ENCODE measurements at regions not wholly inside any gene's neighbourhood (a gene's known extent, or its start where the extent isn't known, plus 50 kb on each side); places are given as distances from the start of the nearest gene placed in this dataset.

DNA sequence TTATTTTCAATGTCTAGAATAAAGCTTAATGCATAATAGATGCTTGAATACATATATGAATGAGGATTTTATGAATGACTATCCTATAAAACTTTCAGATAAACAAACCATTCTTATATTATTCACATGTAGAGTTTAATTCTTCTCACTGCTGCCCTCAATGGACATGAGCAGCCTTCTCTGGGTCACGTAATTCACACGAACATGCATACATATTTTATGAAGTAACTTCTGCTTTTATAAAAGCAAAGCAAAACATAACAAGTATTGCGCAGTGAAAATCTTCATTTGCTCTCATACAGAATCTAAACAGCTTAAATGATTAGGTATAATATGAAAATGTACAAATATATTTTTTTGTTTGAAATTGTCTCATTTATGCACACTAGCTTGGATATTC, 116.7 kb downstream of the TMA16 start:
- Mint-ChIP-seq H3K4me1 (ENCODE audit: low read depth) (no peaks in the 10 kb centered on the region), H3K9me3 (no peaks in the 10 kb centered on the region; the same call in 1 of the 2 replicates), H3K4me3 (no peak overlapping the region), H3K27me3 (ENCODE audit: insufficient read depth) (peaks cover 1% of the 10 kb centered on the region; the same call in 1 of the 2 replicates), H3K27ac (no peak overlapping the region), H3K36me3 (ENCODE audit: low read depth) (no peaks in the 10 kb centered on the region)
- DNase-seq, result no peak
- TF ChIP-seq, protein P1, sequence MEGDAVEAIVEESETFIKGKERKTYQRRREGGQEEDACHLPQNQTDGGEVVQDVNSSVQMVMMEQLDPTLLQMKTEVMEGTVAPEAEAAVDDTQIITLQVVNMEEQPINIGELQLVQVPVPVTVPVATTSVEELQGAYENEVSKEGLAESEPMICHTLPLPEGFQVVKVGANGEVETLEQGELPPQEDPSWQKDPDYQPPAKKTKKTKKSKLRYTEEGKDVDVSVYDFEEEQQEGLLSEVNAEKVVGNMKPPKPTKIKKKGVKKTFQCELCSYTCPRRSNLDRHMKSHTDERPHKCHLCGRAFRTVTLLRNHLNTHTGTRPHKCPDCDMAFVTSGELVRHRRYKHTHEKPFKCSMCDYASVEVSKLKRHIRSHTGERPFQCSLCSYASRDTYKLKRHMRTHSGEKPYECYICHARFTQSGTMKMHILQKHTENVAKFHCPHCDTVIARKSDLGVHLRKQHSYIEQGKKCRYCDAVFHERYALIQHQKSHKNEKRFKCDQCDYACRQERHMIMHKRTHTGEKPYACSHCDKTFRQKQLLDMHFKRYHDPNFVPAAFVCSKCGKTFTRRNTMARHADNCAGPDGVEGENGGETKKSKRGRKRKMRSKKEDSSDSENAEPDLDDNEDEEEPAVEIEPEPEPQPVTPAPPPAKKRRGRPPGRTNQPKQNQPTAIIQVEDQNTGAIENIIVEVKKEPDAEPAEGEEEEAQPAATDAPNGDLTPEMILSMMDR (IDR thresholded peaks at IDR 0.05), result no peak

DNA sequence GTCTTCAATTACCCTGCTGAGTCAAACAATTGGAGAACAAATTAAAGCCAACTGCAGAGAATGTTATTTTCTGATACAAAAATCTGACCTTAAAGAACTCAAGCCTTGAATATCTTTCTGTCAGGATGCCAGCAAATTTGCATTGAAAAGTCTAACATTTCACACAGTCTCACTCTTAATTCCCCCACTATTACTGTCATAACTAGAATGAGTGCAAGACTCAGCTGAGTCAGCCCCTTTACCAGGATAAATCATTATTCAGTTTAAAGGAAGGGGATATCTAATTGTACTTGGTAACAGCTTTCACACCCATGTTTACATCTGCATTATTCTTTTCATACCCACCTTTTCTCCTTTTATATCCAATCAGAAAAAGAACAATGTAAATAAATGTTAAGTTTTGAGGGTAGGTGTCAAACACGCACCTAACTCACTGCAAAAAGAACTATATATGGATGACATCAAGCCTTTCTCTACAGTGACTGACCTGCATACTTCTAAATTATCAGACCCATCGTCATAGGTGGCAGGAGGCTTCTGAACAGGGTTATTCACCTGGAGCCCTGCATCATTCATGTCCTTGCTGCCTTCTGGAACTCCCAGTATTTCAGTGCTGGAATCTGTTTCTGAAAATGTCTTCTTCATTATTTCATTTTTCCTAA, 117.4 kb downstream of the TMA16 start:
- DNase-seq, result no peak
- Mint-ChIP-seq H3K9me3 (no peaks in the 10 kb centered on the region; the same call in 1 of the 2 replicates), H3K27me3 (ENCODE audit: insufficient read depth) (peaks cover 1% of the 10 kb centered on the region; the same call in 1 of the 2 replicates), H3K4me3 (no peak overlapping the region), H3K36me3 (ENCODE audit: low read depth) (no peaks in the 10 kb centered on the region), H3K27ac (no peak overlapping the region), H3K4me1 (ENCODE audit: low read depth) (no peaks in the 10 kb centered on the region)
- TF ChIP-seq, protein P1 (IDR thresholded peaks at IDR 0.05), result no peak

DNA sequence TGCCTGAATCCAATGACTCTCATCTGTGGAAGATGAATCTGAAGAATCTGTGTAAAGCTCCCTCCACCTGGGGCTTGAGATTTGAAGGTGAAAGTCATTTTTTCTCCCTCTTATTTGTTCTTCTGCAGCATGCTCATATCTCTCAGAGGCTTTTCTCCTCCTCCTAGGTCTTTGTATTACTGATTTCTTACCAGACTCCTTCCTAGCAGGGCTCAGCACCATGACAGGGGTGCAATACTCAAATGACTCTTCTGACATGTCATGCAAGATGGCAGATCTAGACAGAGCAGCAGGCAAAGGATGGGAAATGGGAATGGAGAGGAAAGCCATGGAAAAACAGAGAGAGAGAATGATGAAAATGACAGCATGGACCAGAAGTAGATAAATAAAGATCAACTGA, 118.3 kb downstream of the TMA16 start:
- Mint-ChIP-seq H3K36me3 (ENCODE audit: low read depth) (no peaks in the 10 kb centered on the region), H3K27ac (no peak overlapping the region), H3K9me3 (no peaks in the 10 kb centered on the region; the same call in 1 of the 2 replicates), H3K4me1 (ENCODE audit: low read depth) (no peaks in the 10 kb centered on the region), H3K4me3 (no peak overlapping the region), H3K27me3 (ENCODE audit: insufficient read depth) (peaks cover 1% of the 10 kb centered on the region; the same call in 1 of the 2 replicates)
- no peak for DNase-seq
- TF ChIP-seq, protein P1 (IDR thresholded peaks at IDR 0.05), result no peak

DNA sequence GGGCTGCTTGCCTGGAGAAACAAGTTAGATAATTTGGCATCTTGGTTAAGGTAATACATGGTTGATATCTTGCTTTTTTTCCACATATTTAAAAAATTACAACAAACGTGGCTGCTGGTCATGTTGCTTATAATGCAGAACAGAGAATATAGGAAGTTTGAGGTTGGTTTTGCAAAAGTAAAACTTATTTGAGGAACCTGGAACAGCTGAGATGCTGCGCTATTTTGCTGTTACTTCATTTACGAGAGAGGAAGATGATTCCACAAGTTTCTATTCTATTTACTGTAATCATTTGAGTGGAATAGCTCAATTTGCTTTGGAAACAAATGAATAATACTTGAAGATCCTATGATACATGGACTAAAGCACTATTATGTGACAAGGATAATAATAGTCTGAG, 118.9 kb downstream of the TMA16 start:
- DNase-seq, result no peak
- TF ChIP-seq, protein P1 (IDR thresholded peaks at IDR 0.05), result no peak
- H3K27me3 Mint-ChIP-seq (ENCODE audit: insufficient read depth), result peaks cover 1% of the 10 kb centered on the region; the same call in 1 of the 2 replicates
- H3K27ac Mint-ChIP-seq, result no peak overlapping the region
- no peaks in the 10 kb centered on the region for H3K4me1 Mint-ChIP-seq (ENCODE audit: low read depth)
- no peaks in the 10 kb centered on the region; the same call in 1 of the 2 replicates for H3K9me3 Mint-ChIP-seq
- no peak overlapping the region for H3K4me3 Mint-ChIP-seq
- H3K36me3 Mint-ChIP-seq (ENCODE audit: low read depth), result no peaks in the 10 kb centered on the region

DNA sequence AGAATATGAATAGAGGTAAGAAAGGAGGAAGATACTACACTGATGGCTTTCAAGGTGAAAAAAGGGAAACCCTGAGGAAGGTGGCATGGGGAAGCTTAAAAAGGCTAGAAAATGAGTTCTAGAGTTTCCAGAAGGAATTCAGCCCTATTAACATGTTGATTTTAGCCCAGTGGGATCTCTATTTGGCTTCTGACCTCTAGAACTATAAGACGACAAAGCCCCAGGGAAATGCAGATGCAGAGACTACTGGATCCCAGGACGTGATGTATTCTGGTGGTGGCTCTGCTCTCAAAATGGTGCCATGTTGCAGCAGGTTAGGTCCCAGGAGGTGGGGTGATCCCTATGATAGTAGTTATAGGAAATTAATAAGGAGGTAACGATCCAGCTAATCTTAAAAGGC, 120.4 kb downstream of the TMA16 start:
- no peak for DNase-seq
- H3K27me3 Mint-ChIP-seq (ENCODE audit: insufficient read depth), result peaks cover 1% of the 10 kb centered on the region; the same call in 1 of the 2 replicates
- H3K27ac Mint-ChIP-seq, result no peak overlapping the region
- H3K9me3 Mint-ChIP-seq, result no peaks in the 10 kb centered on the region; the same call in 1 of the 2 replicates
- H3K36me3 Mint-ChIP-seq (ENCODE audit: low read depth), result no peaks in the 10 kb centered on the region
- no peak overlapping the region for H3K4me3 Mint-ChIP-seq
- no peaks in the 10 kb centered on the region for H3K4me1 Mint-ChIP-seq (ENCODE audit: low read depth)
- TF ChIP-seq, protein P1 (IDR thresholded peaks at IDR 0.05), result no peak
